Kidney epithelial cell (primary cell): ENCODE measurements at regions not wholly inside any gene's neighbourhood (a gene's known extent, or its start where the extent isn't known, plus 50 kb on each side); places are given as distances from the start of the nearest gene placed in this dataset.
A peak's percentile ranks its signal among the peaks of the same experiment; 100 is the strongest.

Experiments used
- DNase-seq: peaks from one replicate; pipeline ENCODE4 v3.0.0-alpha.2; 2010; ENCODE audit warnings: low read depth
- H3K27me3 ChIP-seq: 2 replicates; pipeline ENCODE4 v1.6.0; 2011; ENCODE audit warnings: low read length; ENCODE audit not compliant: control insufficient read depth, insufficient read depth
- H3K36me3 ChIP-seq: 2 replicates; pipeline ENCODE4 v1.5.1; 2011; ENCODE audit warnings: low read length; ENCODE audit not compliant: control insufficient read depth, insufficient read depth
- H3K4me3 ChIP-seq: 2 replicates; pipeline ENCODE4 v1.5.1; 2011; ENCODE audit warnings: low read depth, mild to moderate bottlenecking, control low read depth, low read length
- CTCF ChIP-seq: IDR thresholded peaks from 2 replicates; pipeline ENCODE4 v1.5.1; 2011; ENCODE audit warnings: mild to moderate bottlenecking, moderate library complexity, low read length, control low read depth, inconsistent platforms; ENCODE audit not compliant: insufficient read depth, poor library complexity, severe bottlenecking

- Histone ChIP-seq H3K36me3 (no peaks in the 10 kb centered on the region), H3K4me3 (no peak overlapping the region), H3K27me3 (no peaks in the 10 kb centered on the region)
- no peak for TF ChIP-seq CTCF
- DNase-seq: peak; percentile 16
Measured at GRCh38 chr4:170272959-170273358, 183.2 kb upstream of the AADAT start.

- Histone ChIP-seq H3K4me3 (no peak overlapping the region), H3K27me3 (no peaks in the 10 kb centered on the region), H3K36me3 (no peaks in the 10 kb centered on the region)
- no peak for DNase-seq
- no peak for TF ChIP-seq CTCF
Measured at GRCh38 chr4:170271723-170272122, 182.0 kb upstream of the AADAT start.

- no peak for TF ChIP-seq CTCF
- no peak overlapping the region for H3K4me3 ChIP-seq
- no peaks in the 10 kb centered on the region for H3K27me3 ChIP-seq
- no peaks in the 10 kb centered on the region for H3K36me3 ChIP-seq
- no peak for DNase-seq
Measured at GRCh38 chr4:170270628-170271027, 180.9 kb upstream of the AADAT start.

GRCh38 chr4:170269950-170270349, 180.2 kb upstream of the AADAT start:
- no peak for DNase-seq
- no peak for TF ChIP-seq CTCF
- Histone ChIP-seq H3K4me3 (no peak overlapping the region), H3K27me3 (no peaks in the 10 kb centered on the region), H3K36me3 (no peaks in the 10 kb centered on the region)

- no peaks in the 10 kb centered on the region for H3K27me3 ChIP-seq
- no peak overlapping the region for H3K4me3 ChIP-seq
- peak; percentile 96 for TF ChIP-seq CTCF
- peak; percentile 70 for DNase-seq
- no peaks in the 10 kb centered on the region for H3K36me3 ChIP-seq
Measured at GRCh38 chr4:170259631-170260153, 169.9 kb upstream of the AADAT start.

- H3K27me3 ChIP-seq: no peaks in the 10 kb centered on the region
Measured at GRCh38 chr4:170256807-170257206, 167.1 kb upstream of the AADAT start.

More at GRCh38 chr4:170256807-170257206, 167.1 kb upstream of the AADAT start:
- H3K36me3 ChIP-seq: no peaks in the 10 kb centered on the region
- no peak for TF ChIP-seq CTCF
- H3K4me3 ChIP-seq: no peak overlapping the region
- no peak for DNase-seq
